HT-29 (cell line): ENCODE measurements at regions not wholly inside any gene's neighbourhood (a gene's known extent, or its start where the extent isn't known, plus 50 kb on each side); places are given as distances from the start of the nearest gene placed in this dataset.
"Not testable (repeated sequence)": the region's sequence is repeated elsewhere in the genome, so short reads cannot be mapped to it uniquely, and the experiment has no call there.

Source experiments
- DNase-seq: peaks from one replicate; pipeline ENCODE4 v3.0.0-alpha.2; 2015; ENCODE audit warnings: low spot score

- DNase-seq: no peak
Observed at GRCh38 chr12:105423237-105423636, 92.7 kb downstream of the C12orf75 start.

GRCh38 chr12:105423921-105424320, 93.4 kb downstream of the C12orf75 start:
- no peak for DNase-seq

- no peak for DNase-seq
Observed at GRCh38 chr12:105425254-105426174, 95.0 kb downstream of the C12orf75 start.

- no peak for DNase-seq
Observed at GRCh38 chr12:105426766-105427165, 96.3 kb downstream of the C12orf75 start.

GRCh38 chr12:105427883-105428282, 97.4 kb downstream of the C12orf75 start:
- DNase-seq: no peak

- DNase-seq: no peak
Observed at GRCh38 chr12:105428793-105429395, 98.4 kb downstream of the C12orf75 start.

- no peak for DNase-seq
Observed at GRCh38 chr12:105429511-105429910, 99.0 kb downstream of the C12orf75 start.

GRCh38 chr12:105431537-105432100, 101.1 kb downstream of the C12orf75 start:
- no peak for DNase-seq

GRCh38 chr12:105433804-105434203, 103.3 kb downstream of the C12orf75 start:
- DNase-seq: no peak

GRCh38 chr12:105436636-105437035, 106.1 kb downstream of the C12orf75 start:
- DNase-seq: no peak

- no peak for DNase-seq
Observed at GRCh38 chr12:105440037-105440664, 109.7 kb downstream of the C12orf75 start.

- no peak for DNase-seq
Observed at GRCh38 chr12:105443802-105444652, 113.5 kb downstream of the C12orf75 start.

- DNase-seq: no peak
Observed at GRCh38 chr12:105444653-105445102, 114.2 kb downstream of the C12orf75 start.

- no peak for DNase-seq
Observed at GRCh38 chr12:105445249-105445648, 114.8 kb downstream of the C12orf75 start.

GRCh38 chr12:105445649-105446048, 115.2 kb downstream of the C12orf75 start:
- no peak for DNase-seq

- not testable (repeated sequence) for DNase-seq
Observed at GRCh38 chr12:105446460-105446859, 116.0 kb downstream of the C12orf75 start.

- no peak for DNase-seq
Observed at GRCh38 chr12:105449431-105449830, 118.9 kb downstream of the C12orf75 start.

- DNase-seq: no peak
Observed at GRCh38 chr12:105451211-105451610, 120.7 kb downstream of the C12orf75 start.

- no peak for DNase-seq
Observed at GRCh38 chr12:105451798-105452197, 121.3 kb downstream of the C12orf75 start.

GRCh38 chr12:105453316-105453715, 122.8 kb downstream of the C12orf75 start:
- no peak for DNase-seq

GRCh38 chr12:105454688-105455087, 124.2 kb downstream of the C12orf75 start:
- no peak for DNase-seq
